ENCODE measurements at regions not wholly inside any gene's neighbourhood (a gene's known extent, or its start where the extent isn't known, plus 50 kb on each side); places are given as distances from the start of the nearest gene placed in this dataset.

GRCh38 chr2:236715491-236715961, 145.9 kb downstream of the ACKR3 start:
- DNase-seq (ENCODE audit: insufficient read length, low spot score): no peak
- FAIRE-seq: no peak
- TF ChIP-seq POLR2A (IDR thresholded peaks at IDR 0.05; ENCODE audit: low read depth, low read length): no peak

GRCh38 chr2:236717120-236717519, 147.5 kb downstream of the ACKR3 start:
- no peak for DNase-seq (ENCODE audit: insufficient read length, low spot score)
- no peak for FAIRE-seq
- TF ChIP-seq POLR2A (IDR thresholded peaks at IDR 0.05; ENCODE audit: low read depth, low read length): no peak

- no peak for FAIRE-seq
- TF ChIP-seq POLR2A (IDR thresholded peaks at IDR 0.05; ENCODE audit: low read depth, low read length): no peak
- no peak for DNase-seq (ENCODE audit: insufficient read length, low spot score)
Observed at GRCh38 chr2:236717729-236718128, 148.1 kb downstream of the ACKR3 start.

GRCh38 chr2:236718207-236718992, 148.8 kb downstream of the ACKR3 start:
- TF ChIP-seq POLR2A (IDR thresholded peaks at IDR 0.05; ENCODE audit: low read depth, low read length): no peak
- DNase-seq (ENCODE audit: insufficient read length, low spot score) (peak; percentile 30), FAIRE-seq (peak; percentile 74)

- no peak for FAIRE-seq
- DNase-seq (ENCODE audit: insufficient read length, low spot score): no peak
- no peak for TF ChIP-seq POLR2A (IDR thresholded peaks at IDR 0.05; ENCODE audit: low read depth, low read length)
Observed at GRCh38 chr2:236719192-236719635, 149.6 kb downstream of the ACKR3 start.

GRCh38 chr2:236720974-236721540, 151.4 kb downstream of the ACKR3 start:
- TF ChIP-seq POLR2A (IDR thresholded peaks at IDR 0.05; ENCODE audit: low read depth, low read length): no peak
- DNase-seq (ENCODE audit: insufficient read length, low spot score): no peak
- no peak for FAIRE-seq

GRCh38 chr2:236724200-236724599, 154.6 kb downstream of the ACKR3 start:
- TF ChIP-seq POLR2A (IDR thresholded peaks at IDR 0.05; ENCODE audit: low read depth, low read length): no peak
- no peak for DNase-seq (ENCODE audit: insufficient read length, low spot score)
- FAIRE-seq: no peak

- TF ChIP-seq POLR2A (IDR thresholded peaks at IDR 0.05; ENCODE audit: low read depth, low read length): no peak
- no peak for DNase-seq (ENCODE audit: insufficient read length, low spot score)
- FAIRE-seq: no peak
Observed at GRCh38 chr2:236726701-236727450, 157.3 kb downstream of the ACKR3 start.

- no peak for TF ChIP-seq POLR2A (IDR thresholded peaks at IDR 0.05; ENCODE audit: low read depth, low read length)
Observed at GRCh38 chr2:236728916-236729670, 159.5 kb downstream of the ACKR3 start.

GRCh38 chr2:236730393-236730792, 160.8 kb downstream of the ACKR3 start:
- DNase-seq (ENCODE audit: insufficient read length, low spot score): no peak
- no peak for TF ChIP-seq POLR2A (IDR thresholded peaks at IDR 0.05; ENCODE audit: low read depth, low read length)
- no peak for FAIRE-seq

More at GRCh38 chr2:236728916-236729670, 159.5 kb downstream of the ACKR3 start:
- FAIRE-seq (no peak), DNase-seq (ENCODE audit: insufficient read length, low spot score) (no peak)

GRCh38 chr2:236731767-236732580, 162.3 kb downstream of the ACKR3 start:
- FAIRE-seq: no peak
- no peak for TF ChIP-seq POLR2A (IDR thresholded peaks at IDR 0.05; ENCODE audit: low read depth, low read length)
- DNase-seq (ENCODE audit: insufficient read length, low spot score): peak; percentile 52

GRCh38 chr2:236733156-236733555, 163.5 kb downstream of the ACKR3 start:
- FAIRE-seq (no peak), DNase-seq (ENCODE audit: insufficient read length, low spot score) (no peak)
- no peak for TF ChIP-seq POLR2A (IDR thresholded peaks at IDR 0.05; ENCODE audit: low read depth, low read length)

- TF ChIP-seq POLR2A (IDR thresholded peaks at IDR 0.05; ENCODE audit: low read depth, low read length): no peak
- DNase-seq (ENCODE audit: insufficient read length, low spot score) (no peak), FAIRE-seq (no peak)
Observed at GRCh38 chr2:236735825-236736238, 166.2 kb downstream of the ACKR3 start.
